Activated T-cell treated with anti-CD3 and anti-CD28 coated beads, Interleukin-2, amount 50 U/mL, for 24 hours (primary cell): ENCODE measurements at regions not wholly inside any gene's neighbourhood (a gene's known extent, or its start where the extent isn't known, plus 50 kb on each side); places are given as distances from the start of the nearest gene placed in this dataset.
"Not testable (repeated sequence)": the region's sequence is repeated elsewhere in the genome, so short reads cannot be mapped to it uniquely, and the experiment has no call there.

Source experiments
- DNase-seq: peaks from one replicate; pipeline ENCODE4 v3.0.0-alpha.2; 2020
- H3K27ac Mint-ChIP-seq: 2 replicates; pipeline ENCODE4 v1.8.0; 2020; ENCODE audit warnings: mild to moderate bottlenecking, mixed read lengths
- H3K27me3 Mint-ChIP-seq: 2 replicates; pipeline ENCODE4 v1.8.0; 2020; ENCODE audit warnings: mixed read lengths
- H3K36me3 Mint-ChIP-seq: 2 replicates; pipeline ENCODE4 v1.8.0; 2020; ENCODE audit warnings: low read depth, mixed read lengths
- H3K4me1 Mint-ChIP-seq: 2 replicates; pipeline ENCODE4 v1.8.0; 2020; ENCODE audit warnings: low read depth, mixed read lengths
- H3K4me3 Mint-ChIP-seq: 2 replicates; pipeline ENCODE4 v1.8.0; 2020; ENCODE audit warnings: mild to moderate bottlenecking, moderate library complexity, mixed read lengths
- H3K9me3 Mint-ChIP-seq: 2 replicates; pipeline ENCODE4 v1.8.0; 2020; ENCODE audit warnings: mixed read lengths

GRCh38 chrX:89539150-89539549 is 382.6 kb upstream of the TGIF2LX start:
- not testable (repeated sequence) for H3K9me3 Mint-ChIP-seq, H3K36me3 Mint-ChIP-seq, H3K27me3 Mint-ChIP-seq, H3K27ac Mint-ChIP-seq, H3K4me1 Mint-ChIP-seq, DNase-seq, H3K4me3 Mint-ChIP-seq

- H3K27me3 Mint-ChIP-seq, H3K9me3 Mint-ChIP-seq, H3K4me3 Mint-ChIP-seq, H3K36me3 Mint-ChIP-seq, H3K27ac Mint-ChIP-seq, DNase-seq, H3K4me1 Mint-ChIP-seq: not testable (repeated sequence)
These were observed 364.6 kb upstream of the TGIF2LX start for GRCh38 chrX:89557146-89557545.

GRCh38 chrX:89562079-89562478 is 359.6 kb upstream of the TGIF2LX start:
- not testable (repeated sequence) for H3K4me3 Mint-ChIP-seq, H3K27me3 Mint-ChIP-seq, H3K4me1 Mint-ChIP-seq, H3K9me3 Mint-ChIP-seq, H3K36me3 Mint-ChIP-seq, DNase-seq, H3K27ac Mint-ChIP-seq

- H3K4me1 Mint-ChIP-seq, H3K4me3 Mint-ChIP-seq, H3K36me3 Mint-ChIP-seq, H3K27me3 Mint-ChIP-seq, DNase-seq, H3K27ac Mint-ChIP-seq, H3K9me3 Mint-ChIP-seq: not testable (repeated sequence)
These were observed 358.6 kb upstream of the TGIF2LX start for GRCh38 chrX:89563107-89563506.

- H3K27me3 Mint-ChIP-seq, H3K4me1 Mint-ChIP-seq, H3K27ac Mint-ChIP-seq, DNase-seq, H3K4me3 Mint-ChIP-seq, H3K9me3 Mint-ChIP-seq, H3K36me3 Mint-ChIP-seq: not testable (repeated sequence)
These were observed 353.9 kb upstream of the TGIF2LX start for GRCh38 chrX:89567787-89568186.

- not testable (repeated sequence) for H3K27me3 Mint-ChIP-seq, DNase-seq, H3K27ac Mint-ChIP-seq, H3K9me3 Mint-ChIP-seq, H3K4me1 Mint-ChIP-seq, H3K36me3 Mint-ChIP-seq, H3K4me3 Mint-ChIP-seq
These were observed 339.8 kb upstream of the TGIF2LX start for GRCh38 chrX:89581868-89582267.

GRCh38 chrX:89631858-89632257 is 289.9 kb upstream of the TGIF2LX start:
- H3K36me3 Mint-ChIP-seq, H3K27ac Mint-ChIP-seq, H3K4me1 Mint-ChIP-seq, H3K9me3 Mint-ChIP-seq, DNase-seq, H3K27me3 Mint-ChIP-seq, H3K4me3 Mint-ChIP-seq: not testable (repeated sequence)

GRCh38 chrX:89635887-89636286 is 285.8 kb upstream of the TGIF2LX start:
- not testable (repeated sequence) for H3K4me1 Mint-ChIP-seq, H3K36me3 Mint-ChIP-seq, DNase-seq, H3K27me3 Mint-ChIP-seq, H3K27ac Mint-ChIP-seq, H3K4me3 Mint-ChIP-seq, H3K9me3 Mint-ChIP-seq

GRCh38 chrX:89658662-89659061 is 263.0 kb upstream of the TGIF2LX start:
- H3K4me3 Mint-ChIP-seq, H3K27ac Mint-ChIP-seq, H3K27me3 Mint-ChIP-seq, DNase-seq, H3K9me3 Mint-ChIP-seq, H3K4me1 Mint-ChIP-seq, H3K36me3 Mint-ChIP-seq: not testable (repeated sequence)

GRCh38 chrX:89706481-89706880 is 215.2 kb upstream of the TGIF2LX start:
- not testable (repeated sequence) for H3K4me3 Mint-ChIP-seq, H3K27me3 Mint-ChIP-seq, H3K4me1 Mint-ChIP-seq, H3K36me3 Mint-ChIP-seq, H3K9me3 Mint-ChIP-seq, DNase-seq, H3K27ac Mint-ChIP-seq

GRCh38 chrX:89707363-89707927 is 214.3 kb upstream of the TGIF2LX start:
- not testable (repeated sequence) for H3K4me3 Mint-ChIP-seq, H3K36me3 Mint-ChIP-seq, H3K27ac Mint-ChIP-seq, DNase-seq, H3K27me3 Mint-ChIP-seq, H3K9me3 Mint-ChIP-seq, H3K4me1 Mint-ChIP-seq

- H3K27ac Mint-ChIP-seq, DNase-seq: not testable (repeated sequence)
These were observed 187.3 kb upstream of the TGIF2LX start for GRCh38 chrX:89734367-89734766.

GRCh38 chrX:89756466-89756865 is 165.2 kb upstream of the TGIF2LX start:
- not testable (repeated sequence) for H3K4me1 Mint-ChIP-seq, H3K4me3 Mint-ChIP-seq, H3K27me3 Mint-ChIP-seq, H3K36me3 Mint-ChIP-seq, H3K27ac Mint-ChIP-seq, H3K9me3 Mint-ChIP-seq, DNase-seq

More at GRCh38 chrX:89734367-89734766, 187.3 kb upstream of the TGIF2LX start:
- not testable (repeated sequence) for H3K4me3 Mint-ChIP-seq, H3K4me1 Mint-ChIP-seq, H3K9me3 Mint-ChIP-seq, H3K36me3 Mint-ChIP-seq
- peaks cover 18% of the 10 kb centered on the region for H3K27me3 Mint-ChIP-seq

GRCh38 chrX:89757767-89758166 is 163.9 kb upstream of the TGIF2LX start:
- H3K4me3 Mint-ChIP-seq, H3K36me3 Mint-ChIP-seq, H3K4me1 Mint-ChIP-seq, H3K27ac Mint-ChIP-seq, H3K27me3 Mint-ChIP-seq, DNase-seq, H3K9me3 Mint-ChIP-seq: not testable (repeated sequence)

GRCh38 chrX:89759076-89759685 is 162.5 kb upstream of the TGIF2LX start:
- H3K4me3 Mint-ChIP-seq, DNase-seq, H3K4me1 Mint-ChIP-seq, H3K27me3 Mint-ChIP-seq, H3K9me3 Mint-ChIP-seq, H3K36me3 Mint-ChIP-seq, H3K27ac Mint-ChIP-seq: not testable (repeated sequence)

GRCh38 chrX:89771639-89772038 is 150.1 kb upstream of the TGIF2LX start:
- DNase-seq, H3K4me3 Mint-ChIP-seq, H3K27ac Mint-ChIP-seq, H3K36me3 Mint-ChIP-seq, H3K9me3 Mint-ChIP-seq, H3K4me1 Mint-ChIP-seq, H3K27me3 Mint-ChIP-seq: not testable (repeated sequence)
